ENCODE measurements at regions not wholly inside any gene's neighbourhood (a gene's known extent, or its start where the extent isn't known, plus 50 kb on each side); places are given as distances from the start of the nearest gene placed in this dataset.

GRCh38 chr3:161598639-161599038 lies 102.0 kb downstream of the OTOL1 start:
- Histone ChIP-seq H3K79me2 (ENCODE audit: insufficient read depth, low read length) (no peaks in the 10 kb centered on the region), H2AFZ (ENCODE audit: low read length) (no peak overlapping the region), H3K27ac (ENCODE audit: extremely low read length, insufficient read depth, low read length) (no peak overlapping the region), H3K9me3 (ENCODE audit: low read length) (no peaks in the 10 kb centered on the region), H3K4me1 (ENCODE audit: insufficient read depth, low read length) (no peaks in the 10 kb centered on the region), H3K9ac (ENCODE audit: insufficient read depth, low read depth, low read length) (no peak overlapping the region), H3K27me3 (ENCODE audit: control insufficient read depth in 1 of 2, insufficient read depth in 2 of 2, low read length in 2 of 2) (no peaks in the 10 kb centered on the region), H3K36me3 (replicated peaks in 1 of 2; ENCODE audit: control insufficient read depth in 1 of 2, insufficient read depth in 2 of 2, low read length in 2 of 2) (no peaks in the 10 kb centered on the region), H3K4me3 (replicated peaks in 1 of 3; ENCODE audit: insufficient read depth in 1 of 3, low read depth in 2 of 3, low read length in 3 of 3) (no peak overlapping the region), H4K20me1 (ENCODE audit: insufficient read depth, low read length) (no peaks in the 10 kb centered on the region), H3K4me2 (ENCODE audit: low read depth, low read length) (no peak overlapping the region)
- 79% methylated on average over 2 of the region's 2 CpGs for WGBS (ENCODE audit: low lambda C conversion rate)
- POLR2A ChIA-PET = no interaction called here
- FAIRE-seq (no peak), ATAC-seq (no peak), DNase-seq (ENCODE audit: low spot score) (no peak)
- in situ Hi-C loops (cut with HindIII; ENCODE audit: extremely low pct_ligation_motif_present, low pct_unique_long_range_greater_than_20kb) (no loop called here), intact Hi-C loops (cut with micrococcal nuclease; ENCODE audit: unreplicated experiment) (no loop called here)
- BruUV-seq (replicated peaks) = no TSS peak
- CTCF ChIA-PET (ENCODE audit: low intra/inter-chr PET ratio, low total read pairs) = no interaction called here
- TF ChIP-seq ZGPAT (CRISPR knock-in tag; IDR thresholded peaks at IDR 0.05) (no peak), U2AF1 (optimal IDR thresholded peaks at IDR 0.05; ENCODE audit: low read depth, low read length) (no peak), MIER3 (CRISPR knock-in tag; IDR thresholded peaks at IDR 0.05; ENCODE audit: borderline replicate concordance) (no peak), BCL6 (CRISPR knock-in tag; IDR thresholded peaks at IDR 0.05) (no peak), ZNF333 (CRISPR knock-in tag; IDR thresholded peaks at IDR 0.05; ENCODE audit: borderline replicate concordance) (no peak), FOXP1 (IDR thresholded peaks at IDR 0.05) (no peak), FOXP1 (CRISPR knock-in tag; IDR thresholded peaks at IDR 0.05) (no peak), ZNF839 (CRISPR knock-in tag; IDR thresholded peaks at IDR 0.05; ENCODE audit: borderline replicate concordance) (no peak), ZNF558 (CRISPR knock-in tag; IDR thresholded peaks at IDR 0.05; ENCODE audit: borderline replicate concordance) (no peak), RAD21 (CRISPR knock-in tag; IDR thresholded peaks at IDR 0.05) (no peak), TCF7 (IDR thresholded peaks at IDR 0.05; ENCODE audit: low read depth) (no peak), GATA4 (IDR thresholded peaks at IDR 0.05; ENCODE audit: borderline replicate concordance, low read depth) (no peak), ARNT2 (CRISPR knock-in tag; IDR thresholded peaks at IDR 0.05; ENCODE audit: low read depth) (no peak), PHB2 (IDR thresholded peaks at IDR 0.05; ENCODE audit: partially characterized antibody) (no peak), ELF4 (CRISPR knock-in tag; IDR thresholded peaks at IDR 0.05; ENCODE audit: borderline replicate concordance) (no peak), ZNF567 (CRISPR knock-in tag; IDR thresholded peaks at IDR 0.05; ENCODE audit: borderline replicate concordance) (no peak), ZNF883 (CRISPR knock-in tag; IDR thresholded peaks at IDR 0.05; ENCODE audit: not compliant biosample characterization) (no peak)

Data from HepG2 (cell line).